Thymus (tissue), 11 donors: ENCODE measurements at regions not wholly inside any gene's neighbourhood (a gene's known extent, or its start where the extent isn't known, plus 50 kb on each side); places are given as distances from the start of the nearest gene placed in this dataset.

Experiments
- DNase-seq, 9 donors: peaks; one replicate each; pipeline ENCODE4 v3.0.0-alpha.2; 2013; ENCODE audit warnings: low spot score in 9 of 9, low read depth in 6 of 9, missing footprints in 1 of 9
- H3K27ac ChIP-seq, 2 donors: one replicate each; pipeline ENCODE4 v1.5.1; 2013; ENCODE audit warnings: control low read depth in 1 of 2, low read depth in 1 of 2, low read length in 1 of 2, mild to moderate bottlenecking in 1 of 2, moderate library complexity in 1 of 2
- H3K27me3 ChIP-seq, 2 donors: one replicate each; pipeline ENCODE4 v1.5.1; 2013; ENCODE audit warnings: low read length in 1 of 2; ENCODE audit not compliant: control insufficient read depth in 2 of 2, insufficient read depth in 1 of 2
- H3K36me3 ChIP-seq, 2 donors: one replicate each; pipeline ENCODE4 v1.5.1; 2013; ENCODE audit warnings: low read length in 1 of 2, mild to moderate bottlenecking in 1 of 2, moderate library complexity in 1 of 2; ENCODE audit not compliant: control insufficient read depth in 2 of 2, insufficient read depth in 2 of 2
- H3K4me1 ChIP-seq, 2 donors: one replicate each; pipeline ENCODE4 v1.5.1; 2013; ENCODE audit warnings: low read length in 2 of 2; ENCODE audit not compliant: control insufficient read depth in 2 of 2, insufficient read depth in 2 of 2
- H3K4me3 ChIP-seq, 2 donors: one replicate each; pipeline ENCODE4 v1.5.1; 2013; ENCODE audit warnings: low read length in 2 of 2, control low read depth in 1 of 2, mild to moderate bottlenecking in 1 of 2
- H3K9me3 ChIP-seq, 2 donors: one replicate each; pipeline ENCODE4 v1.5.1; 2013; ENCODE audit warnings: low read length in 1 of 2, mild to moderate bottlenecking in 1 of 2; ENCODE audit not compliant: control insufficient read depth in 2 of 2, insufficient read depth in 1 of 2
- WGBS: extraction: QIAGEN DNeasy Blood & Tissue Kit; methylation state at CpG from one replicate; pipeline ENCODE4 v1.1.7; 2013; 5-methylcytosine and 5-hydroxymethylcytosine counted together
- donor health status: healthy.

DNA sequence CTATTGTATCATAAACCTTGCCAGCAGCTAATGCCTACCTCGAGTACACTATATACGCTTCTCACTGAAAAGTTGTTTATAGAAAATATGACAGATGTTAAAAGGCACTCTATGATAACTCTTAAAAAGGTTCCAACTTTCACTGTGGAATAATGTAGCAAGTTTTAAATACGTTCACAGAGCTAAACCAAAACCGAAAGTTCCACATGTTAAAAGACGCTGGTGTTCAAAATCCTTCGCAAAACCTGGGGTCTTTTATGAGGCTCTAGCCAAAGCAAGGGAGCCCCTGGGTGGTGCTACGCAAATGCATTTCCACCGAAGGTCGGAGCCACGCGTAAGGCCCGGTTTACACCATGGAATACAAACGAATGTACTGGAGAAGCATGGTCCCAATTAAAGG, 103.7 kb upstream of the TENM3 start:
- DNase-seq = no peak
- Histone ChIP-seq H3K9me3 (no peaks in the 10 kb centered on the region), H3K27ac (no peak overlapping the region), H3K4me1 (no peaks in the 10 kb centered on the region), H3K4me3 (no peak overlapping the region), H3K27me3 (peaks cover 45 to 56% of the 10 kb centered on the region in 2 donors), H3K36me3 (no peaks in the 10 kb centered on the region)
- WGBS = 37% methylated on average over 13 of the region's 13 CpGs

DNA sequence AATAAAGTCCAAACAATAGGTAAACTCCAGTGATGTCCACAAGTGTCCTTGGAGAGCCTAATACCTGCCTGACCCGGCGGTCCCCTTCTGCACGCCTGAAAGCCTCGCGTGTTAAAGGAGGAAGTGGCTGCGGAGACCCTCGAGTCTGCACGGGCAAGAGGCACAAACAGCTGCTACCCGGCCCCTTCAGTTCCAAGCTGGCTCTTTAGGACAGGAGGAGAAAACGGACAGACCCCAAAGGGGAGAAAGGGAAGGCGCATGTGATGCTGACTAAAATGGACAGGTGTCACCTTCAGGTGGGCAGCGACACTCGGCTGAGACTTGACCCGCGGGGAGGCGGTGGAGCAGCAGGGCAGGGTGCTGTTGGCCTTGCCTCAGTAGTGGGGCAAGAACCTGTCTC, 102.7 kb upstream of the TENM3 start:
- WGBS = 14% methylated on average over 16 of the region's 16 CpGs
- Histone ChIP-seq H3K4me1 (no peaks in the 10 kb centered on the region), H3K27ac (no peak overlapping the region), H3K27me3 (peaks cover 55 to 65% of the 10 kb centered on the region in 2 donors), H3K4me3 (no peak overlapping the region), H3K9me3 (no peaks in the 10 kb centered on the region), H3K36me3 (no peaks in the 10 kb centered on the region)
- DNase-seq = no peak

DNA sequence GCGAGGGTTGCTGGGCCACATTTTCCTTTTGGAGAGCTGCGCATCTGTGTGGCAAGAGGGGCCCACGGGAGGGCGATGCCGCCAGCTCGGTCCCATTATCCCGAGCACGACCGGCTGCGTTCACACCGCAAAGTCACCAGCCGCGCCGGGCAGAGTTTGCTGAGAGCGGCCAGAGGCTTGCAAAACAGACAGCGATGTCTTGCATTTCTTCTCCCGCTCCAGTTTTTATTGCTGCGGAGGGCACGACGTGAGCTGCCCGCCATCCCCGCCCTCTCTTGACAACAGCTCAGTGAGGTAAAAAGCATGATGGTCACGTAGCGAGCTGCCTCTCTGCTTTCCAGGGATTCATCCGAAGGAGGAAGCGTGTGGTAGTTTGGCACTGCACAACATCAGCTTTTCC, 102.1 kb upstream of the TENM3 start:
- no peaks in the 10 kb centered on the region for H3K36me3 ChIP-seq

GRCh38 chr4:182142176-182143085, 100.8 kb upstream of the TENM3 start:
- Histone ChIP-seq H3K36me3 (no peaks in the 10 kb centered on the region), H3K9me3 (no peaks in the 10 kb centered on the region), H3K4me3 (peak overlapping the region in 1 of 2 donors; percentile 33), H3K4me1 (no peaks in the 10 kb centered on the region), H3K27ac (no peak overlapping the region), H3K27me3 (peaks cover 63 to 76% of the 10 kb centered on the region in 2 donors)
- WGBS = 7% methylated on average over 65 of the region's 65 CpGs
- no peak for DNase-seq

More for the DNA sequence above, 102.1 kb upstream of the TENM3 start:
- Histone ChIP-seq H3K4me1 (no peaks in the 10 kb centered on the region), H3K27me3 (peaks cover 57 to 70% of the 10 kb centered on the region in 2 donors), H3K4me3 (no peak overlapping the region), H3K27ac (no peak overlapping the region), H3K9me3 (no peaks in the 10 kb centered on the region)
- WGBS = 6% methylated on average over 26 of the region's 26 CpGs
- DNase-seq = no peak

DNA sequence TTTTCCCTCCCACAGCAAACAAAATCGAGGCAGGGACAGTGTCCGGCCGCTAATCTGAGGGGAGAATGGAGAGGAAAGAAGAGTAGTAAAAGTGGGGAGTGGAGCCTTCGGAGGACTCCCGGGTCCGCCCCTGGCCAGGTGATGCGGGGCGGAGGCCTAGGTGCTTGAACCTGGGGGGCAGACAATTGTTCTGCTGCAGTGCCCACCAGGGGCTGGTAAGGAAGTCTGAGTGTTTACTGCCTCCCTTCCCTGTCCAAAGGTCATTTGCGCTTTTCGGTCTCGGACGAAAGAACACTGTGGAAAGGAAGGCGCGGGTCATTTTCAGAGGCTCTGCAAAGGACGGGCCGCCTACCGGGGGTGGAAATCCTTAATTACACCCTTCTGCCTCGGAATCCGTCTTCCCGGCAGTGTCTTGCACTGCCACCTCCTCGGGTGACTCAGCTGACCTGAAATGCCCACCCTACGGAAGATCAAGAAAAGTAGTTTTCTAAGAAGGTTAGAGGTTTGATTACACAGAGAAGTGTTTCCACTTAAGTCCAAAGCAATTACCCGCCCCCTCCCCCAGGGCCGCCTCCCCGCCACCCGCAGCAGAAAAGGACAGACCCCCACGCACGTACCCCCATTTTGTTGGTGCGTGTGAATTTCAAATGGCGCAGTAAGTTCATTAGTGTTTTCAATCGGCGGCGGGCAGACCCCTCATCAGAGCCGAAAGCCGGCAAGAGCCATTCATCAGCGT, 99.9 kb upstream of the TENM3 start:
- 5% methylated on average over 36 of the region's 36 CpGs for WGBS
- H3K4me1 ChIP-seq = no peaks in the 10 kb centered on the region
- peak overlapping the region in 1 of 2 donors; percentile 8 for H3K27ac ChIP-seq
- no peak for DNase-seq
- peak overlapping the region; percentile 23 to 33 for H3K4me3 ChIP-seq
- peaks cover 63 to 76% of the 10 kb centered on the region in 2 donors for H3K27me3 ChIP-seq
- no peaks in the 10 kb centered on the region for H3K36me3 ChIP-seq
- no peaks in the 10 kb centered on the region for H3K9me3 ChIP-seq

DNA sequence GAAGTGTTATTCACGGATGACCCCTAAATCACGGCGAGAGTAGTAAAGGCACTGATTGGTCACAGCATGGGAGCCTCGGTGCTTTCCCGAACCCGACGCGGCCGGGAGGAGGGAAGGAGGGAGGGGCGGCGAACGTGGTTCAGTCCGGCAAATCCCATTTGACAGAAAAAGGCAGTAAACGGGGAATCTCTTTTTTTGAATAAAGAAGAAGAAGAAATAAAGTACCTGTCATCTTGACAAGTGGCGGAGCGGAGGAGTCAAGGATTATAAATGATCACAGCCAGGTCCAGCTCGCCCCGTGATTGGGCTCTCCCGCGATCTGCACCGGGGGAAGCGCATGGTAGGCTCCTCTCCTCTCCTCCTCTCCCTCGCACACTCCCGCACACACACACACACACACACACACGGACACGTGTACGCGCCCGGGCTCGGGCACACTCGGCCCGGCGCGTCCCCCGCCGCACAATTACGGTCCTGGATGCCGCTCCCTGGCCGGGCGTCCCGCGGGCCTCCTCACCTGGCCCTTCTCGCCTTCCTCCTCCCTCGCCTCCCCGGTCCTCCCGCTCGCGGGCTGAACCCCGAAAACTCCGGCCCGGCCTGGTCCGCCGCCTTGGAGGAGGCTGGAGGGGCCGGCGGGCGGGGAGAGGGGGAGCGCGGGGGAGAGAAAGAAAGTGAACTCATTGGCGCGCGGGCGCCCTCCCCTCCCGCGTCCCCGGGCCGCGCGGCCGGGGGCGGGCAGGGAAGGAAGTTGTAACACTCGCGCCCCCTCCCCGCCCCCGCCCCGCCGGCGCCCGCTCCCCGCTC, 99.2 kb upstream of the TENM3 start:
- no peaks in the 10 kb centered on the region for H3K36me3 ChIP-seq
- DNase-seq = peak in 1 of 9 donors; percentile 24
- H3K9me3 ChIP-seq = no peaks in the 10 kb centered on the region
- 1% methylated on average over 79 of the region's 79 CpGs for WGBS
- H3K4me3 ChIP-seq = peak overlapping the region; percentile 33 to 45
- peaks cover 63 to 74% of the 10 kb centered on the region in 2 donors for H3K27me3 ChIP-seq
- no peaks in the 10 kb centered on the region for H3K4me1 ChIP-seq
- H3K27ac ChIP-seq = peak overlapping the region; percentile 44 to 62

DNA sequence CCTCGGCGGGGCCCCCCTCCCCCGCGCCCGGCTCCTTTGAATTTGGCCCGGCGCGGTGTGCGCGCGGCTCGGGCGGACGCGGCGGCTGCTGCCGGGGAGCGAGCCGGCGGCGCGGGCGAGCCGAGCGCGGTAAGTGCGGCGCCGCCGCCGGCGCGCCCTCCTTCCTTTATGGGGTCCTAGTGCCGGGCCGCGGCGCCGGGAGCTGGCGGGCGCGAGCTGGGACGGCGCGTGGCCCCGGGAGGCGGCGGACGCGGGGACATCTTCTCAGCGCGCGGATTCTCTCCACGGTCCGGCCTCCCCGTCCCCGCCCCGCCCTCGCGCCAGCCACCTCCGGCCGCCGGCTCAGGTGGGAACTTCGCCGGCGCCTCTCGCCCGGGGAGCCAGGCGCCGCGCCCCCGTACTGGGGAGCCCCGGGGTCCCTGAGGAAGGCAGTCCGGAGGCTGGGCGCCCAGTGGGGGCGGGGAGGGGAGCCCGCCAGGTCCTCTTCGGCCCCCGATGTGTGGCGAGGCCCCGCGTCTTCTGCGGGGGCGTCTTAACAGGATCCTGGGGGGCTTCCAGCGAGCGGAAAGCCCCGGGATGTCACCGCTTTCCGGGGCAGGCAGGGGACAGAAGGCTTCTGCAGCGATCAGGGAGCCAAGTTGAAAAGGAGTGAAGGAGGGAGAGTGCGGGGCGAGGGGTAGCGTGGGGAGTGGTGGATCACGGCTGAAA, 98.4 kb upstream of the TENM3 start:
- Histone ChIP-seq H3K4me1 (no peaks in the 10 kb centered on the region), H3K36me3 (no peaks in the 10 kb centered on the region), H3K9me3 (no peaks in the 10 kb centered on the region), H3K4me3 (peak overlapping the region in 1 of 2 donors; percentile 45), H3K27me3 (peaks cover 63 to 68% of the 10 kb centered on the region in 2 donors), H3K27ac (peak overlapping the region in 1 of 2 donors; percentile 77)
- no peak for DNase-seq
- under 1% methylated on average over 93 of the region's 93 CpGs for whole genome bisulfite sequencing

GRCh38 chr4:182145334-182145905, 97.8 kb upstream of the TENM3 start:
- no peak for DNase-seq
- Histone ChIP-seq H3K9me3 (no peaks in the 10 kb centered on the region), H3K27ac (peak overlapping the region in 1 of 2 donors; percentile 5), H3K4me3 (peak overlapping the region in 1 of 2 donors; percentile 45), H3K36me3 (no peaks in the 10 kb centered on the region), H3K4me1 (no peaks in the 10 kb centered on the region), H3K27me3 (peaks cover 59 to 63% of the 10 kb centered on the region in 2 donors)
- WGBS = 7% methylated on average over 12 of the region's 12 CpGs
